ENCODE measurements at regions not wholly inside any gene's neighbourhood (a gene's known extent, or its start where the extent isn't known, plus 50 kb on each side); places are given as distances from the start of the nearest gene placed in this dataset.

DNA sequence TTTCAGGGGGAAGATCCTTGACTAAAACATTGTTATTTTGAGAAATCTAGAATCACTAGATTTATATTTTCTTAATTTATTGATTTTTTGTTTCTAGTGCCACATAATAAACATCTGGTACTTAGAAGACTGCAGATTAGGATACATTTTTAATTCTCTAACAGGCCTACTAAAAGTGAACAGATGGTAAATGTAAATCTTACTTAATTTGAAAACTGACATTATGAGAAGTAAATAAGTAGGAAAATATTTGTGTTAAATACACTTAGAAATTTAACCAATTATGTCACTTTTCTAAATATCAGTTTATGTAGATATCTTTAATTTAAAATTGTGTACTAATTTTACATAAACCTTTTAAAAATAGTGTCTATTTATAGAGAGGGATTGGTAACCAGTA lies 2255.6 kb upstream of the PCDH20 start:
- TF ChIP-seq CTCF (IDR thresholded peaks at IDR 0.05; ENCODE audit: low read depth, low read length, poor library complexity, severe bottlenecking) (no peak), EZH2phosphoT487 (IDR thresholded peaks at IDR 0.05; ENCODE audit: borderline replicate concordance, low read length) (no peak)
